ENCODE measurements at regions not wholly inside any gene's neighbourhood (a gene's known extent, or its start where the extent isn't known, plus 50 kb on each side); places are given as distances from the start of the nearest gene placed in this dataset.
A peak's percentile ranks its signal among the peaks of the same experiment; 100 is the strongest.

- Mint-ChIP-seq H3K27me3 (no peaks in the 10 kb centered on the region), H3K4me1 (no peaks in the 10 kb centered on the region), H3K9me3 (no peaks in the 10 kb centered on the region), H3K27ac (no peak overlapping the region), H3K36me3 (no peaks in the 10 kb centered on the region), H3K4me3 (no peak overlapping the region)
- no peak for ATAC-seq
Observed at GRCh38 chr5:63894690-63895089, 67.6 kb downstream of the HTR1A start.

DNA sequence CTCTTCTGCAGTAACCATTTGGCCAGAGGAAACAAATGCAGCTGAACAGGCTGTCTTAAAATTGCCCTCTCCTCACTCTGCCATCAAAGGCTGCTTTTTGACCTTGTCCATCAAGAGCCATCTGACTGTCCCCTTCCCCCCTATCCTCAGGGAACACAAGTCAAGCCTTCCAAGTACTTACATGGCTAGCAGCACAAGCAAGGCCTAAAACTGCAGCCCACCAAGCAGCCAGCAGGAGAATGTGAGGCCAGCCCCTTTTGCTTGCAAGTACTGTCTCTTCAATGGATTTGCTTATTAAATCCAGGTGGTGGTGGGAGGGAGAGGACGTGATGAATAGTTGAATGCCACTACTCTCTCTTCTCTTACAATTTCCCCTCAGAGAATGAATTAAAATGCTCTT is 83.5 kb downstream of the HTR1A start:
- Mint-ChIP-seq H3K4me1 (no peaks in the 10 kb centered on the region), H3K27ac (no peak overlapping the region), H3K36me3 (no peaks in the 10 kb centered on the region), H3K27me3 (no peaks in the 10 kb centered on the region), H3K4me3 (no peak overlapping the region), H3K9me3 (no peaks in the 10 kb centered on the region)
- ATAC-seq = no peak

- Mint-ChIP-seq H3K9me3 (no peaks in the 10 kb centered on the region), H3K27me3 (no peaks in the 10 kb centered on the region), H3K27ac (no peak overlapping the region), H3K4me3 (no peak overlapping the region), H3K4me1 (no peaks in the 10 kb centered on the region), H3K36me3 (no peaks in the 10 kb centered on the region)
- ATAC-seq = no peak
Observed at GRCh38 chr5:63877961-63878360, 84.3 kb downstream of the HTR1A start.

DNA sequence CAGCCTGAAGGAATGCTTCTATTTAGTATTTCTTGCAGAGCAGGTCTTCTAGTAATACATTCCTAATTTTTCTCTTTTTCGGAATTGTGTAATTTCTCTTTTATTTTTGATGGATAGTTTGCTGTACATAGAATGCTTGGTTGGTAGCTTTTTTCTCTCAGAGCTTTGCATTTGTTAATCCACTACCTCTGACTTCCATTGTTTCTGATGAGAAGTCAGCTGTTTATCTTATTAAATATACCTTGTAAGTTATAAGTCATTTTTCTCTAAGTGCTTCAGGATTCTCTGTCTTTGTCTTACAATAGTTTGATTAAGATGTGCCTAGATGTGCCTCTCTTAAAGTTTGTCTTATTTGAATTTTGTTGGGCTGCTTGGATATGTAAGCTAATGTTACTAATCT is 101.9 kb downstream of the HTR1A start:
- no peaks in the 10 kb centered on the region for H3K4me1 Mint-ChIP-seq
- no peaks in the 10 kb centered on the region for H3K27me3 Mint-ChIP-seq
- ATAC-seq = no peak
- H3K36me3 Mint-ChIP-seq = no peaks in the 10 kb centered on the region
- no peak overlapping the region for H3K27ac Mint-ChIP-seq
- H3K4me3 Mint-ChIP-seq = no peak overlapping the region
- H3K9me3 Mint-ChIP-seq = peaks cover 8% of the 10 kb centered on the region

DNA sequence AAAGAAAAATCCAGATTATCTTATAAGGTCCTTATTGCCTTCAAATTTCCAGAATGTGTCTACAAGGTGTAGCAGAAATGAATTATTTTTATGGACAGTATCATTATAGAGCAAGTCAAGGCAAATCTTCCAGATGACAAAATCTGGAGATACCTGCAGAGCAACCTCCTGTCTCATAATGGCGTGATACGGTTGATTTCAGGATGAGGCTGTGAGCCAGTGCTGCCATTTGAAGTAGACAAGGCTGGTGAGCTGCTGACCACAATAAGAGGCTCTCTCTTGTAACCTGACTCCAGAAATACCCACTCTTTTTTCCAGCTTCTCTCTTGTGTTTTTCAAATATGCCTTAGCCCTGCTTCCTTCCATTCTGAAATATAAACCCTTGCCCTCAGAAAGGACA is 108.2 kb downstream of the HTR1A start:
- Mint-ChIP-seq H3K36me3 (no peaks in the 10 kb centered on the region), H3K9me3 (no peaks in the 10 kb centered on the region), H3K27ac (no peak overlapping the region), H3K27me3 (no peaks in the 10 kb centered on the region), H3K4me3 (no peak overlapping the region), H3K4me1 (no peaks in the 10 kb centered on the region)
- ATAC-seq = no peak

GRCh38 chr5:63843190-63843589 is 119.1 kb downstream of the HTR1A start:
- H3K36me3 Mint-ChIP-seq = no peaks in the 10 kb centered on the region
- ATAC-seq = no peak
- no peaks in the 10 kb centered on the region for H3K4me1 Mint-ChIP-seq
- no peaks in the 10 kb centered on the region for H3K27me3 Mint-ChIP-seq
- H3K27ac Mint-ChIP-seq = no peak overlapping the region
- H3K9me3 Mint-ChIP-seq = no peaks in the 10 kb centered on the region
- no peak overlapping the region for H3K4me3 Mint-ChIP-seq

- no peaks in the 10 kb centered on the region for H3K36me3 Mint-ChIP-seq
- no peak overlapping the region for H3K4me3 Mint-ChIP-seq
- H3K4me1 Mint-ChIP-seq = no peaks in the 10 kb centered on the region
- peaks cover 2% of the 10 kb centered on the region for H3K9me3 Mint-ChIP-seq
- no peaks in the 10 kb centered on the region for H3K27me3 Mint-ChIP-seq
- ATAC-seq = no peak
- H3K27ac Mint-ChIP-seq = no peak overlapping the region
Observed at GRCh38 chr5:63837437-63837836, 124.8 kb downstream of the HTR1A start.

GRCh38 chr5:63831381-63831780 is 130.9 kb downstream of the HTR1A start:
- no peak overlapping the region for H3K4me3 Mint-ChIP-seq
- H3K4me1 Mint-ChIP-seq = no peaks in the 10 kb centered on the region
- H3K36me3 Mint-ChIP-seq = no peaks in the 10 kb centered on the region
- no peak overlapping the region for H3K27ac Mint-ChIP-seq
- no peak for ATAC-seq
- H3K9me3 Mint-ChIP-seq = no peaks in the 10 kb centered on the region
- H3K27me3 Mint-ChIP-seq = no peaks in the 10 kb centered on the region

DNA sequence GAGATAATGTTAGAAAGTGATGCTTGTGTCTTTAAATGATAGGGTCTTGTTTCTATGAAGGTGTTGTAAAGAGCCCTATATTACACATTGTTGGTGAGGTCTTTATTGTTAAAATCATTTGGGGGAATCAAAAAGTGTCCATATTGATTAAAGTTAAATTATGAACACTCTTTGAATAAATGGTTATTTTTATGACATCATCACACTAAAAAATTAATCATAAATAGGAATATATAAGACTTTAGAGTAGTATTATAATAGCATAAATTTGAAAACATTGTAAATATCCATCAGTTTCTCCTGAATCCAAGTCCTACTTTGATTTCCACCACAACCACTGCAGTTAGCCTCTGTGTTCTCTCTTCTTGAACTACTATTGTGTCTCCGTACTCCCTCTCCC is 136.3 kb downstream of the HTR1A start:
- Mint-ChIP-seq H3K4me3 (no peak overlapping the region), H3K27ac (no peak overlapping the region), H3K4me1 (no peaks in the 10 kb centered on the region), H3K36me3 (no peaks in the 10 kb centered on the region), H3K27me3 (no peaks in the 10 kb centered on the region), H3K9me3 (no peaks in the 10 kb centered on the region)
- ATAC-seq = no peak

DNA sequence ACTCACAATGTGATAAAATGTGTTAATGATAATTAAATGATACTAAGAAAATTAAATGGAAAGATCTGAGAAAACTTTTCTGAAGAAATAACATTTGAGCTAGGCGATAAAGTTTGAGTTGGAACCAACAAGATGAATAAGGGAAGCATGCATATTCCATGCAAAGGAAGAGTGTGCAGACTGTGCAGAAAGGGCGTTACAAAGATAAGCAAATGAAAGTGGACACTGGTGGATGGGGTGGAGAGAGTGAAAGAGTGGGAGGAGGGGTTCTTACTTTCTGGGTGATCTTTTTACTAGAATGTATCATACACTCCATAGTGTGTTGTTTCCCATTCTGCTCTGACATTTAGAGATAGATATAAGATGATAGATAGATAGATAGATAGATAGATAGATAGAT is 138.7 kb downstream of the HTR1A start:
- Mint-ChIP-seq H3K9me3 (no peaks in the 10 kb centered on the region), H3K4me1 (no peaks in the 10 kb centered on the region), H3K4me3 (no peak overlapping the region), H3K36me3 (no peaks in the 10 kb centered on the region), H3K27me3 (no peaks in the 10 kb centered on the region), H3K27ac (no peak overlapping the region)
- ATAC-seq = peak; percentile 16

- Mint-ChIP-seq H3K36me3 (no peaks in the 10 kb centered on the region), H3K27me3 (no peaks in the 10 kb centered on the region), H3K27ac (no peak overlapping the region), H3K4me3 (no peak overlapping the region), H3K9me3 (no peaks in the 10 kb centered on the region), H3K4me1 (no peaks in the 10 kb centered on the region)
- no peak for ATAC-seq
Observed at GRCh38 chr5:63822614-63823013, 139.6 kb downstream of the HTR1A start.

DNA sequence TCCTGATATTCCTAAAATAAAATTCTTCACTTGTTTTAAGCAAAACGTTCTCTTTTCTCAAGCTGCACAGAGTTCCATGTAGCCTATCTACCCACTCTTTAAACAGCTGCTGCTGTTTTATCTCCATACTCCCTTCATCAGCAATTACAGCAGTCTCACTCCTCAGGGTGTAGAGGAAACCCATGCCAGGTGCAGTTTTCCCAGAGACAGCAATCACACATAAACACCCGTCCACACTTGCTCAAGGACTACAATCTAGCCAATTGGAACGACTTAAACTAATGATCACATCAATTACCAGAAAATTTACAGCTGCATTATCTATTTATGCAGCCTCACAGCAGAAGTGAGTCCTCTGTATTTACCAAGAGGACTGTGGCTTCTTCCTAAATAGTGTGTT is 141.7 kb downstream of the HTR1A start:
- no peak overlapping the region for H3K4me3 Mint-ChIP-seq

DNA sequence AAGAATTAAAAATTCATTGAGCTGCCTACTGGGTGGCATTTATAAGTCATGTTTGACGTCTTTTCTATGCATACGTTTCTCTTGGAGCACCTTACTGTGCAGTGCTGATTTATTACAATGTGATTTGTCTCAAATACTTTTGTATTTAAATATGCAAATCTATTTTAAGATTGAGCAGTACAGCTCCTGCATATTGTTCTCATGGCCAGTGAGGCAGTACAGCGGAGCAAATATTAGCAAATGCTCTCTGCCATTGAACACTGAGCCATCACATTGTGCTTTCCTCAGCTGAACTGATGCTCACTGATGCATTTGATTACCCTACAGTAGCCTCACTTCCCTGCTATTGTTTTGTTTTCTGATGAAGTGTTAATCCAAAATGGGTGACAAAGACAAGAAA is 149.6 kb downstream of the HTR1A start:
- no peak for ATAC-seq
- no peaks in the 10 kb centered on the region for H3K4me1 Mint-ChIP-seq
- H3K36me3 Mint-ChIP-seq = no peaks in the 10 kb centered on the region
- H3K4me3 Mint-ChIP-seq = no peak overlapping the region
- no peak overlapping the region for H3K27ac Mint-ChIP-seq
- peaks cover 15% of the 10 kb centered on the region for H3K9me3 Mint-ChIP-seq
- no peaks in the 10 kb centered on the region for H3K27me3 Mint-ChIP-seq

More for the DNA sequence above, 141.7 kb downstream of the HTR1A start:
- Mint-ChIP-seq H3K27ac (no peak overlapping the region), H3K9me3 (peaks cover 6% of the 10 kb centered on the region), H3K36me3 (no peaks in the 10 kb centered on the region), H3K27me3 (no peaks in the 10 kb centered on the region), H3K4me1 (no peaks in the 10 kb centered on the region)
- no peak for ATAC-seq

DNA sequence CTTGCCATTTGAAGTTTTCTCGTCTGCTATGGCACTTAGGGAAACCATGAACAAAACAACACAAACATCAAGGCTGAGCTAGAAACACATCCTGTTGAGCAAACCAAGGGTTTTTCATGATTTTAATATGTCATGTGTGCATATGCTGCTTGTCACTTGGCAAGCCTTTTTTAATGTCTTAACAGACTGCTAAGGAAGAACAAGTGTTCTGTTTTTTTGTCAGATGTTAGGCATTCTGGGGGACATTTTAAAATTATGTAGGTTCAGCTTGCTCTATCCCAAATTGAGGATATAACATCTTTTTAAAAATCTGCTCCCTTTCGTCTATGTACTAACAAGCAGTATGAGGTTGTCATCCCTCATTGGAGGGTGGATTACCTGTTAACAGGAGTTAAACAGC is 150.3 kb downstream of the HTR1A start:
- Mint-ChIP-seq H3K4me3 (no peak overlapping the region), H3K27ac (no peak overlapping the region), H3K27me3 (no peaks in the 10 kb centered on the region), H3K36me3 (no peaks in the 10 kb centered on the region), H3K9me3 (peaks cover 15% of the 10 kb centered on the region), H3K4me1 (no peaks in the 10 kb centered on the region)
- ATAC-seq = no peak

DNA sequence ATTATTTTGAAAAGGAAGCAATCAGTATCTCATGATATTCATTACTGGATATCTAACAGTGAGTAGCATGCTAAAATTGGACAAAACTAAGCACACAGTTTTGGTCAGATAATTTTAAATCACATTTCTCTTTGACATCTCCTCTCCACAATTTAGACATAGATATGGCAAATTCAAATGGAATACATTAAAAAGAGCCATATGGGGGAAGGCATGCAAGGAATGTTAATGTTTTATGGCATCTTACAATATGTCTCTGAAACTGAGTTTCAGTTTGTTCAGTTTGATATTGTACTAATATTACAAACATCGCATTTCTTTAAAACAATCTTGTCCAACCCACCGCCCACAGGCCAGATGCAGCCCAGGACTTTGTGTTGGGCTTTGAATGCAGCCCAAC is 151.0 kb downstream of the HTR1A start:
- Mint-ChIP-seq H3K4me1 (no peaks in the 10 kb centered on the region), H3K27ac (no peak overlapping the region), H3K36me3 (no peaks in the 10 kb centered on the region), H3K4me3 (no peak overlapping the region), H3K9me3 (peaks cover 13% of the 10 kb centered on the region), H3K27me3 (no peaks in the 10 kb centered on the region)
- no peak for ATAC-seq

DNA sequence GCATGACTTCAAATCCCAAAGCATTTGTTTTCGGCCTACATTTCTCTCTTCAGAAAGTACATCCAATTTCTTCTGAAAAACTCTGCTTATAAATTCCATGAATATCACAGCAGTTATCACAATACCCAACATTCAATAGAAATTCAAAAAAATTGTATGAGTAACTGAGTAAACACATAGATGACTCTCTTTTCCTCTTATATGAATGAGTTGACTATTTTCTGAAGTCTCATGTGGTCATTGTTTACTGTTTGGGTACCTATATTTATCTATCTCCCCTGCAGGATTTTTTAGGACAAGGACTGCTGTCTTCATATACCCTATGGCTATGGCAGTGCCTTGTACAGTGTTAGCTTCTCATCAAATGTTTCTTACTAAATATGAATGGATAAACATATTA is 157.1 kb downstream of the HTR1A start:
- Mint-ChIP-seq H3K4me3 (no peak overlapping the region), H3K36me3 (no peaks in the 10 kb centered on the region), H3K4me1 (no peaks in the 10 kb centered on the region), H3K9me3 (peaks cover 5% of the 10 kb centered on the region), H3K27me3 (no peaks in the 10 kb centered on the region), H3K27ac (no peak overlapping the region)
- no peak for ATAC-seq

- H3K4me1 Mint-ChIP-seq = no peaks in the 10 kb centered on the region
- no peaks in the 10 kb centered on the region for H3K36me3 Mint-ChIP-seq
- H3K4me3 Mint-ChIP-seq = no peak overlapping the region
- no peaks in the 10 kb centered on the region for H3K27me3 Mint-ChIP-seq
- no peak overlapping the region for H3K27ac Mint-ChIP-seq
- H3K9me3 Mint-ChIP-seq = peaks cover 5% of the 10 kb centered on the region
- no peak for ATAC-seq
Observed at GRCh38 chr5:63803165-63803564, 159.1 kb downstream of the HTR1A start.

Data from stimulated activated memory B cell treated with anti-CD40 and anti-IgM and Interleukin-4, amounts not matched to agents 10 μg/mL and 1 μg/mL and 100 μg/mL, for 72 hours (primary cell).